HepG2 (cell line): ENCODE measurements at regions not wholly inside any gene's neighbourhood (a gene's known extent, or its start where the extent isn't known, plus 50 kb on each side); places are given as distances from the start of the nearest gene placed in this dataset.

ENCODE experiments used
- ATAC-seq: fragments of 200-7000 bp; cut with Tn5 transposase; 3 replicates; pipeline ENCODE4 v1.9.1; 2020; ENCODE audit warnings: mild to moderate bottlenecking, moderate library complexity
- BruUV-seq: library from RNA; stranded (reverse); fragments of 400-500 nt; replicated peaks from 2 replicates; lab custom pipeline; 2021; lab: Mats Ljungman, UMichigan
- CTCF ChIA-PET: fragments of 300-600 bp; formaldehyde crosslinking; extraction: SDS; loops from one replicate; lab custom pipeline; 2021; ENCODE audit warnings: low total read pairs, inconsistent platforms, low intra/inter-chr PET ratio; lab: Yijun Ruan, JAX
- POLR2A ChIA-PET: fragments of 350-600 bp; sonication (Branson Sonifier 250); formaldehyde crosslinking; loops from one replicate; lab custom pipeline; 2020; ENCODE audit warnings: antibody characterized with exemption, inconsistent platforms; lab: Yijun Ruan, JAX
- DNase-seq: peaks from one replicate; pipeline ENCODE4 v3.0.0-alpha.2; 2015; ENCODE audit warnings: low spot score
- FAIRE-seq: peaks from 3 replicates; lab custom pipeline; 2011; peaks lifted over from hg19 to GRCh38; lab: Jason Lieb, UNC
- H2AFZ ChIP-seq: one replicate; pipeline ENCODE4 v1.6.1; 2011; ENCODE audit warnings: low read length, inconsistent platforms
- H3K27ac ChIP-seq: fragments of 300-600 bp; 3 replicates; pipeline ENCODE4 v1.8.0; 2011; ENCODE audit warnings: mixed run types, mild to moderate bottlenecking, mixed read lengths, low read length, inconsistent platforms; ENCODE audit not compliant: insufficient read depth; ENCODE audit errors: extremely low read length
- H3K27me3 ChIP-seq, 2 experiments: fragments of 200-600 bp in 1 of 2; 2 replicates in 1 of 2; 3 replicates in 1 of 2; pipeline versions ENCODE4 v1.6.0 to v1.8.0; 2011; ENCODE audit warnings: low read length in 2 of 2, mild to moderate bottlenecking in 2 of 2, moderate library complexity in 2 of 2, inconsistent platforms in 1 of 2; ENCODE audit not compliant: insufficient read depth in 2 of 2, control insufficient read depth in 1 of 2
- H3K36me3 ChIP-seq, 2 experiments: fragments of 200-600 bp in 1 of 2; replicated peaks in 1 of 2; 2 replicates in 1 of 2; 3 replicates in 1 of 2; pipeline versions ENCODE4 v1.5.1 to v1.8.0; 2011; ENCODE audit warnings: low read length in 2 of 2, inconsistent platforms in 1 of 2; ENCODE audit not compliant: insufficient read depth in 2 of 2, control insufficient read depth in 1 of 2
- H3K4me1 ChIP-seq: 2 replicates; pipeline ENCODE4 v1.5.1; 2012; ENCODE audit warnings: low read length, inconsistent platforms; ENCODE audit not compliant: insufficient read depth
- H3K4me2 ChIP-seq: 2 replicates; pipeline ENCODE4 v1.6.0; 2011; ENCODE audit warnings: low read depth, low read length, inconsistent platforms
- H3K4me3 ChIP-seq, 3 experiments: fragments of 200-600 bp in 1 of 3; sonication (generic), shearing (Covaris generic) in 1 of 3; replicated peaks in 1 of 3; 2 replicates each; pipeline ENCODE4 v1.5.1; 2011 to 2016; ENCODE audit warnings: low read length in 3 of 3, inconsistent platforms in 2 of 3, low read depth in 2 of 3, mild to moderate bottlenecking in 2 of 3, control low read depth in 1 of 3, mixed read lengths in 1 of 3; ENCODE audit not compliant: insufficient read depth in 1 of 3
- H3K79me2 ChIP-seq: one replicate; pipeline ENCODE4 v1.6.1; 2011; ENCODE audit warnings: low read length, inconsistent platforms; ENCODE audit not compliant: insufficient read depth
- H3K9ac ChIP-seq: 2 replicates; pipeline ENCODE4 v1.6.0; 2011; ENCODE audit warnings: mild to moderate bottlenecking, low read depth, low read length, inconsistent platforms; ENCODE audit not compliant: insufficient read depth
- H3K9me3 ChIP-seq: 2 replicates; pipeline ENCODE4 v1.5.1; 2012; ENCODE audit warnings: mild to moderate bottlenecking, low read length
- H4K20me1 ChIP-seq: 2 replicates; pipeline ENCODE4 v1.6.0; 2011; ENCODE audit warnings: inconsistent platforms, mild to moderate bottlenecking, low read length, moderate library complexity; ENCODE audit not compliant: insufficient read depth
- CBX5 ChIP-seq: sonication (generic); formaldehyde crosslinking; IDR thresholded peaks from 2 replicates; pipeline ENCODE4 v1.4.0; 2020; ENCODE audit warnings: missing genetic modification reagents, borderline replicate concordance
- FOXP4 ChIP-seq: sonication (generic); formaldehyde crosslinking; IDR thresholded peaks from 2 replicates; pipeline ENCODE4 v1.4.0; 2020; ENCODE audit warnings: missing genetic modification reagents
- HNF1B ChIP-seq: sonication (generic); formaldehyde crosslinking; IDR thresholded peaks from 2 replicates; pipeline ENCODE4 v1.5.1; 2020; ENCODE audit warnings: mild to moderate bottlenecking, moderate library complexity, missing genetic modification reagents
- HNRNPLL ChIP-seq: fragments of 200-400 bp; formaldehyde crosslinking; IDR thresholded peaks from 2 replicates; pipeline ENCODE4 v1.6.1; 2017; ENCODE audit warnings: mild to moderate bottlenecking, low read depth, low read length; ENCODE audit not compliant: poor library complexity, severe bottlenecking
- JUNB ChIP-seq: sonication (generic); formaldehyde crosslinking; IDR thresholded peaks from 2 replicates; pipeline ENCODE4 v1.8.0; 2022; ENCODE audit warnings: missing genetic modification reagents, mild to moderate bottlenecking, borderline replicate concordance
- KDM6A ChIP-seq: IDR thresholded peaks from 2 replicates; pipeline ENCODE4 v1.6.1; 2016; ENCODE audit warnings: low read depth
- SP4 ChIP-seq: sonication (generic); formaldehyde crosslinking; IDR thresholded peaks from 2 replicates; pipeline ENCODE4 v1.8.1; 2023; ENCODE audit warnings: mild to moderate bottlenecking, missing genetic modification reagents
- ZBTB38 ChIP-seq: sonication (generic); formaldehyde crosslinking; IDR thresholded peaks from 2 replicates; pipeline ENCODE4 v1.5.1; 2020; ENCODE audit warnings: mild to moderate bottlenecking, missing genetic modification reagents
- ZFP37 ChIP-seq: sonication (generic); formaldehyde crosslinking; IDR thresholded peaks from 2 replicates; pipeline ENCODE4 v1.4.0; 2020; ENCODE audit warnings: missing genetic modification reagents, borderline replicate concordance
- ZNF30 ChIP-seq: sonication (generic); formaldehyde crosslinking; IDR thresholded peaks from 2 replicates; pipeline ENCODE4 v1.5.0; 2020; ENCODE audit warnings: mild to moderate bottlenecking, missing genetic modification reagents
- ZNF431 ChIP-seq: sonication (generic); formaldehyde crosslinking; IDR thresholded peaks from 2 replicates; pipeline ENCODE4 v1.9.0; 2022; ENCODE audit warnings: missing genetic modification reagents, low read depth, mild to moderate bottlenecking, borderline replicate concordance
- ZNF615 ChIP-seq: sonication (generic); formaldehyde crosslinking; IDR thresholded peaks from 2 replicates; pipeline ENCODE4 v1.5.0; 2020; ENCODE audit warnings: mild to moderate bottlenecking, missing genetic modification reagents, borderline replicate concordance
- ZNF704 ChIP-seq: sonication (generic); formaldehyde crosslinking; IDR thresholded peaks from 2 replicates; pipeline ENCODE4 v1.8.1; 2023; ENCODE audit warnings: mild to moderate bottlenecking, inconsistent platforms, moderate library complexity, missing genetic modification reagents, borderline replicate concordance
- WGBS: methylation state at CpG from one replicate; pipeline ENCODE4 v1.1.6; 2017; ENCODE audit warnings: low lambda C conversion rate; 5-methylcytosine and 5-hydroxymethylcytosine counted together
- in situ Hi-C: cut with HindIII; loops from 2 replicates; pipeline ENCODE4 v1.10.0; 2017; ENCODE audit warnings: low pct_unique_long_range_greater_than_20kb; ENCODE audit not compliant: extremely low pct_ligation_motif_present
- intact Hi-C: fragments of 100-400 bp; cut with micrococcal nuclease; formaldehyde crosslinking; loops from one replicate; pipeline ENCODE4 v1.10.0; 2022; ENCODE audit not compliant: unreplicated experiment

GRCh38 chr15:98485451-98485850 is 162.9 kb upstream of the IGF1R start:
- no peak for ATAC-seq
- no peak overlapping the region for H3K4me3 ChIP-seq
- TF ChIP-seq ZNF704 (no peak), ZNF30 (CRISPR knock-in tag) (no peak), CBX5 (CRISPR knock-in tag) (no peak), KDM6A (CRISPR knock-in tag) (no peak), HNRNPLL (no peak), JUNB (no peak), HNF1B (CRISPR knock-in tag) (no peak), SP4 (CRISPR knock-in tag) (no peak), ZBTB38 (CRISPR knock-in tag) (no peak), ZFP37 (no peak), FOXP4 (CRISPR knock-in tag) (no peak), ZNF431 (CRISPR knock-in tag) (no peak), ZNF615 (CRISPR knock-in tag) (no peak)
- TF ChIP-seq, all 625 proteins: peak for 0
- no peaks in the 10 kb centered on the region for H3K4me1 ChIP-seq
- H3K9me3 ChIP-seq = no peaks in the 10 kb centered on the region
- no peak overlapping the region for H3K27ac ChIP-seq
- WGBS = 0% methylated on average over 2 of the region's 2 CpGs
- H4K20me1 ChIP-seq = no peaks in the 10 kb centered on the region
- H2AFZ ChIP-seq = no peak overlapping the region
- in situ Hi-C loops = no loop called here
- no peak overlapping the region for H3K4me2 ChIP-seq
- no peaks in the 10 kb centered on the region for H3K36me3 ChIP-seq
- BruUV-seq = no TSS peak
- FAIRE-seq (no peak), DNase-seq (no peak)
- POLR2A ChIA-PET = no interaction called here
- no peak overlapping the region for H3K9ac ChIP-seq
- CTCF ChIA-PET = no interaction called here
- H3K79me2 ChIP-seq = no peaks in the 10 kb centered on the region
- intact Hi-C loops = no loop called here
- H3K27me3 ChIP-seq = peaks cover 1 to 11% of the 10 kb centered on the region in 2 experiments; a peak in 3 of 5 replicates
